ENCODE measurements at regions not wholly inside any gene's neighbourhood (a gene's known extent, or its start where the extent isn't known, plus 50 kb on each side); places are given as distances from the start of the nearest gene placed in this dataset.

- no peaks in the 10 kb centered on the region for H4K20me1 ChIP-seq (ENCODE audit: insufficient read depth, low read length)
- H3K36me3 ChIP-seq (replicated peaks; ENCODE audit: insufficient read depth, low read length), result no peaks in the 10 kb centered on the region
- no peak overlapping the region for H3K27ac ChIP-seq (ENCODE audit: low read length)
- no peak overlapping the region for H3K4me2 ChIP-seq (ENCODE audit: low read depth, low read length)
- H3K79me2 ChIP-seq (ENCODE audit: low read length), result no peaks in the 10 kb centered on the region
- no peaks in the 10 kb centered on the region for H3K27me3 ChIP-seq (replicated peaks; ENCODE audit: insufficient read depth, low read length)
- no peak for DNase-seq
- no peak overlapping the region for H2AFZ ChIP-seq (ENCODE audit: low read length)
- TF ChIP-seq CTCF (IDR thresholded peaks at IDR 0.05; ENCODE audit: low read length), result no peak
- no peak for TF ChIP-seq EZH2 (optimal IDR thresholded peaks at IDR 0.05; ENCODE audit: low read depth, low read length)
- TF ChIP-seq EZH2phosphoT487 (IDR thresholded peaks at IDR 0.05; ENCODE audit: low read length), result no peak
- H3K4me1 ChIP-seq (ENCODE audit: low read length), result no peaks in the 10 kb centered on the region
- no peaks in the 10 kb centered on the region for H3K9me3 ChIP-seq (replicated peaks; ENCODE audit: insufficient read depth, low read length)
- H3K9ac ChIP-seq (ENCODE audit: low read length), result no peak overlapping the region
- no peak overlapping the region for H3K4me3 ChIP-seq (ENCODE audit: low read length)
- no peaks in the 10 kb centered on the region for H3K9me2 ChIP-seq (replicated peaks; ENCODE audit: insufficient read depth, low read length)
- no peaks in the 10 kb centered on the region for H3F3A ChIP-seq (ENCODE audit: insufficient read depth, low read length)
These were observed 305.0 kb upstream of the TPM1 start for GRCh38 chr15:62737551-62737950.

- Histone ChIP-seq H3K36me3 (replicated peaks; ENCODE audit: insufficient read depth, low read length) (no peaks in the 10 kb centered on the region), H3K9ac (ENCODE audit: low read length) (no peak overlapping the region), H3K79me2 (ENCODE audit: low read length) (no peaks in the 10 kb centered on the region), H3K4me1 (ENCODE audit: low read length) (no peaks in the 10 kb centered on the region), H2AFZ (ENCODE audit: low read length) (no peak overlapping the region), H3K4me3 (ENCODE audit: low read length) (no peak overlapping the region), H3K4me2 (ENCODE audit: low read depth, low read length) (no peak overlapping the region), H3K9me2 (replicated peaks; ENCODE audit: insufficient read depth, low read length) (no peaks in the 10 kb centered on the region), H3K9me3 (replicated peaks; ENCODE audit: insufficient read depth, low read length) (no peaks in the 10 kb centered on the region), H3F3A (ENCODE audit: insufficient read depth, low read length) (no peaks in the 10 kb centered on the region), H3K27me3 (replicated peaks; ENCODE audit: insufficient read depth, low read length) (no peaks in the 10 kb centered on the region), H3K27ac (ENCODE audit: low read length) (no peak overlapping the region), H4K20me1 (ENCODE audit: insufficient read depth, low read length) (no peaks in the 10 kb centered on the region)
- TF ChIP-seq EZH2 (optimal IDR thresholded peaks at IDR 0.05; ENCODE audit: low read depth, low read length) (no peak), CTCF (IDR thresholded peaks at IDR 0.05; ENCODE audit: low read length) (no peak), EZH2phosphoT487 (IDR thresholded peaks at IDR 0.05; ENCODE audit: low read length) (no peak)
- DNase-seq, result no peak
These were observed 303.5 kb upstream of the TPM1 start for GRCh38 chr15:62739082-62739481.

- TF ChIP-seq EZH2 (optimal IDR thresholded peaks at IDR 0.05; ENCODE audit: low read depth, low read length) (no peak), CTCF (IDR thresholded peaks at IDR 0.05; ENCODE audit: low read length) (no peak), EZH2phosphoT487 (IDR thresholded peaks at IDR 0.05; ENCODE audit: low read length) (no peak)
- Histone ChIP-seq H3K4me1 (ENCODE audit: low read length) (no peaks in the 10 kb centered on the region), H3K79me2 (ENCODE audit: low read length) (no peaks in the 10 kb centered on the region), H2AFZ (ENCODE audit: low read length) (no peak overlapping the region), H3K4me3 (ENCODE audit: low read length) (no peak overlapping the region), H3K27me3 (replicated peaks; ENCODE audit: insufficient read depth, low read length) (no peaks in the 10 kb centered on the region), H3K9me3 (replicated peaks; ENCODE audit: insufficient read depth, low read length) (no peaks in the 10 kb centered on the region), H3K9me2 (replicated peaks; ENCODE audit: insufficient read depth, low read length) (no peaks in the 10 kb centered on the region), H3K4me2 (ENCODE audit: low read depth, low read length) (no peak overlapping the region), H3F3A (ENCODE audit: insufficient read depth, low read length) (no peaks in the 10 kb centered on the region), H3K27ac (ENCODE audit: low read length) (no peak overlapping the region), H4K20me1 (ENCODE audit: insufficient read depth, low read length) (no peaks in the 10 kb centered on the region), H3K9ac (ENCODE audit: low read length) (no peak overlapping the region), H3K36me3 (replicated peaks; ENCODE audit: insufficient read depth, low read length) (no peaks in the 10 kb centered on the region)
- DNase-seq, result no peak
These were observed 303.0 kb upstream of the TPM1 start for GRCh38 chr15:62739507-62739906.

Measured in MM.1S (cell line).